ENCODE measurements at regions not wholly inside any gene's neighbourhood (a gene's known extent, or its start where the extent isn't known, plus 50 kb on each side); places are given as distances from the start of the nearest gene placed in this dataset.

DNA sequence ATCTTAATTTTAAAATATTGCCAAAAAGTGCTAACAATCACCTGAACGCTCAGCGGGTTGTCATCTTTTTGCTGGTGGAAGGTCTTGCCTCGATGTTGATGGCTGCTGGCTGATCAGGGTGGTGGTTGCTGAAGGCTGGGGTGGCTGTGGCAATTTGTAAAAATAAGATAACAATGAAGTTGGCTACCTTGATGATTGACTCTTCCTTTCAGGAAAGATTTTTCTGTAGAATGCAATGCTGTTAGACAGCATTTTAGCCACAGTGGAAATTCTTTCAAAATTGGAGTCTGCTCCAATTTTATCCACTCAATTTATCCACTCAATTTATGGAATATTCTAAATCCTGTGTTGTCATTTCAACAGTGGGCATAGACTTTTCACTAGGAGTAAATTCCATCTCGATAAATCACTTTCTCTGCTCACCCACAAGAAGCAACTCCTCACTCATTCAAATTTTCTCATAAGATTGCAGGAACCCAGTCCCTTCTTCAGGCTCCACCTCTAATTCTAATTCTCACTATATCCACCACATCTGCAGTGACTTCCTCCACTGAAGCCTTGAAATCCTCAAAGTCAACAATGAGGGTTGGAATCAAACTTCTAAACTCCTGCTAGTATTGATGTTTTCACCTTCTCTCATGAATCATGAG, 78.8 kb downstream of the LINC01488 start:
- TF ChIP-seq, protein P1, sequence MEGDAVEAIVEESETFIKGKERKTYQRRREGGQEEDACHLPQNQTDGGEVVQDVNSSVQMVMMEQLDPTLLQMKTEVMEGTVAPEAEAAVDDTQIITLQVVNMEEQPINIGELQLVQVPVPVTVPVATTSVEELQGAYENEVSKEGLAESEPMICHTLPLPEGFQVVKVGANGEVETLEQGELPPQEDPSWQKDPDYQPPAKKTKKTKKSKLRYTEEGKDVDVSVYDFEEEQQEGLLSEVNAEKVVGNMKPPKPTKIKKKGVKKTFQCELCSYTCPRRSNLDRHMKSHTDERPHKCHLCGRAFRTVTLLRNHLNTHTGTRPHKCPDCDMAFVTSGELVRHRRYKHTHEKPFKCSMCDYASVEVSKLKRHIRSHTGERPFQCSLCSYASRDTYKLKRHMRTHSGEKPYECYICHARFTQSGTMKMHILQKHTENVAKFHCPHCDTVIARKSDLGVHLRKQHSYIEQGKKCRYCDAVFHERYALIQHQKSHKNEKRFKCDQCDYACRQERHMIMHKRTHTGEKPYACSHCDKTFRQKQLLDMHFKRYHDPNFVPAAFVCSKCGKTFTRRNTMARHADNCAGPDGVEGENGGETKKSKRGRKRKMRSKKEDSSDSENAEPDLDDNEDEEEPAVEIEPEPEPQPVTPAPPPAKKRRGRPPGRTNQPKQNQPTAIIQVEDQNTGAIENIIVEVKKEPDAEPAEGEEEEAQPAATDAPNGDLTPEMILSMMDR (IDR thresholded peaks at IDR 0.05), result no peak
- Mint-ChIP-seq H3K27me3 (ENCODE audit: insufficient read depth) (no peaks in the 10 kb centered on the region), H3K9me3 (no peaks in the 10 kb centered on the region), H3K27ac (peak overlapping the region; percentile 8; the same call in 1 of the 2 replicates), H3K4me1 (ENCODE audit: low read depth) (peaks cover 37% of the 10 kb centered on the region), H3K4me3 (no peak overlapping the region), H3K36me3 (ENCODE audit: low read depth) (peaks cover 4% of the 10 kb centered on the region)
- peak; percentile 15 for DNase-seq

DNA sequence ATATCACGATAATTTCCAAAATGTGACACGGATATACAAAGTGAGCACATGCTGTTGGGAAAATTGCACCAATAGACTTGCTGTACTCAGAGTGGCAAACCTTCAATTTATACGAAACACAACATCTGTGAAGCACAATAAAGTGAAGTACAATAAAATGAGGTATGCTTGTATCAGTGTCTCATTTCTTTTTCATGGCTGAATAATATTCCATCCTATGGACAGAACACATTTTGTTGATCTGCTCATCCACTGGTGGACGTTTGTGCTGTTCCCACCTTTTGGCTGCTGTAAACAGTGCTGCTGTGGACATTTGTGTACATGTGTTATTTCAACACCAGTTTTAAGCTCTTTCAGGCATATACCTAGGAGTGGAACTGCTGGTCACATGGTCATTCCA, 78.7 kb upstream of the CCND1 start:
- Mint-ChIP-seq H3K27me3 (ENCODE audit: insufficient read depth) (no peaks in the 10 kb centered on the region), H3K9me3 (no peaks in the 10 kb centered on the region), H3K4me1 (ENCODE audit: low read depth) (peaks cover 38% of the 10 kb centered on the region), H3K27ac (no peak overlapping the region), H3K36me3 (ENCODE audit: low read depth) (peaks cover 4% of the 10 kb centered on the region), H3K4me3 (no peak overlapping the region)
- no peak for DNase-seq
- TF ChIP-seq, protein P1 (IDR thresholded peaks at IDR 0.05), result no peak

DNA sequence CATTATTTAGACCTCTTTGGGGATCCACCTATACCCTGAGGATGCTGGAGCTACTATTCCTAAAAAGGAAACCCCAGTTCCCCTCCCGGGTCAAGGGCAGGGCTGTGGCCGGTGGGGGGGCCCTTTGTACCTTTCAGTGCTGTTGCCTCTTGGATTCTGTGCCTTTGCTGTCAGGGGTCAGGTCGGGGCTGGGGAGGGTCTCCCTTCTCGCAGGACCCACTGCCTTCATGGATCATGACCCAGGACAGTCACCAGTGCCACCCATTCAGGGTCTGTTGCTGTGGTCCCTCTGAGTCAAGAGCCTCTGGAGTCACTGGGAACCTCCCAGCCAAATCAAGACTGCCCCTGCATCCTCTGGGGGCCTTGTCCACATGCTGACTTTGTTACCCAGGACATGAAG, 78.1 kb upstream of the CCND1 start:
- H3K27me3 Mint-ChIP-seq (ENCODE audit: insufficient read depth), result no peaks in the 10 kb centered on the region
- no peak for DNase-seq

DNA sequence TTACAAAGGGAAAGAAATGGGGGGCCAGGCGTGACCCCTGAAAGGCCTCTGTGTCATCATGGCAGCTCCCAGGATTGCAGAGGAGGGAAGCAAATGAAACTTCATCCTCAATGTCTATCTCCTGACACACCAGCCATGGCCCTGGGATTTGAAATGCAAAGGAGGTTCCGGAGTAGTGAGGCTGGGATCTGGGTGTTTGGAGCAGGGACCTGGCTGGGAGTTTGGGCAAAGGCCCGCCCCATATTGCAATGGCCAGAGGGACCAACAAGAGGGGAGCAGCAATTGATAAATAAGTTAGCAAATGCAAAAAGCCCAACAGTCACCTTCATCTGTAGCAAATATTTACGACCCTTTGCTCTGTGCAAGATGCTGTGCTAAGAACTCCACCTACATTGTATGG, 77.7 kb upstream of the CCND1 start:
- no peak overlapping the region for H3K27ac Mint-ChIP-seq
- DNase-seq, result no peak
- H3K4me1 Mint-ChIP-seq (ENCODE audit: low read depth), result peaks cover 48% of the 10 kb centered on the region
- no peak overlapping the region for H3K4me3 Mint-ChIP-seq
- TF ChIP-seq, protein P1 (IDR thresholded peaks at IDR 0.05), result no peak
- no peaks in the 10 kb centered on the region for H3K27me3 Mint-ChIP-seq (ENCODE audit: insufficient read depth)
- H3K9me3 Mint-ChIP-seq, result no peaks in the 10 kb centered on the region
- H3K36me3 Mint-ChIP-seq (ENCODE audit: low read depth), result peaks cover 4% of the 10 kb centered on the region

More for the DNA sequence above, 78.1 kb upstream of the CCND1 start:
- Mint-ChIP-seq H3K4me3 (no peak overlapping the region), H3K27ac (no peak overlapping the region), H3K36me3 (ENCODE audit: low read depth) (peaks cover 4% of the 10 kb centered on the region), H3K4me1 (ENCODE audit: low read depth) (peaks cover 43% of the 10 kb centered on the region), H3K9me3 (no peaks in the 10 kb centered on the region)
- TF ChIP-seq, protein P1 (IDR thresholded peaks at IDR 0.05), result no peak

DNA sequence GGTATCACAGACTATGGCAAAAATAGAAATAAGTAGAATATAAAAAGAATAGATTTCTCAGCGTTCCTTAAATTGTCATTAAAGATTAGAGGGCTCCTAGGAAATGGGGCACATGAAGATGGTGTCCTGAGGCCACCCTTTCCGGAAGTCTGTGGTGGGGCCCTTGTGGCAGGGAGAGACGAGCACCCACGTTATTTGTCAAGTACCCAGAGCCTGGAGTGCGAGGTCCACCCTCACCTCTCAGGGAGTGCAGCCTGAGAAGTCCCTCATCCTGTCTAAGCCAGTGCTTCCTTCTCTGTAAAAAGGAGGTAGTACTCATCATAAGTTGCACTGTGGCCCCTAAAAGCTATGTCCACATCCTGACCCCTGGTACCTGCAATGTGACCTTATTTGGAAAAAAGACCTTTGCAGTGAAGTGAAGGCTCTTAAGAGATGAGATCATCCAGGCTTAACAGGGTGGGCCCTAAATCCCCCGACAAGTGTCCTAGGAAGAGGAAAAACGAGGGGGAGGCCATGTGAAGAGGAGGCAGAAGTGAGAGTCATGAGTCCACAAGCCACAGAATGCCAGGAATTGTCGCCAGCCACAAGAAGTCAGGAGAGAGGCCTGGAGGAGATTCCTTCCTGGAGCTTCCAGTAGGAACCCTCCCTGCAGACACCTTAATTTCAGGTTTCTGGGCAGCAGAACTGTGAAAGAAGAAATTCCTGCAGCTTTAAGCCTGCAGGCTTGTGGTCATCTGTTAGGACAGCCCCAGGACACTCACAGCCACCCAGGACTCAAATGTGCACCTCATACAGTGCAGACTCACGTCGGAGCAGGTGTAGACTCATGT, 76.8 kb upstream of the CCND1 start:
- peak; percentile 20 for DNase-seq
- TF ChIP-seq, protein P1 (IDR thresholded peaks at IDR 0.05), result no peak
- Mint-ChIP-seq H3K4me1 (ENCODE audit: low read depth) (peaks cover 51% of the 10 kb centered on the region), H3K36me3 (ENCODE audit: low read depth) (peaks cover 4% of the 10 kb centered on the region), H3K27me3 (ENCODE audit: insufficient read depth) (no peaks in the 10 kb centered on the region), H3K9me3 (no peaks in the 10 kb centered on the region), H3K4me3 (no peak overlapping the region), H3K27ac (no peak overlapping the region; the same call in 1 of the 2 replicates)

All from HFFc6 (cell line).